ENCODE measurements at regions not wholly inside any gene's neighbourhood (a gene's known extent, or its start where the extent isn't known, plus 50 kb on each side); places are given as distances from the start of the nearest gene placed in this dataset.
"Not testable (repeated sequence)": the region's sequence is repeated elsewhere in the genome, so short reads cannot be mapped to it uniquely, and the experiment has no call there.

DNA sequence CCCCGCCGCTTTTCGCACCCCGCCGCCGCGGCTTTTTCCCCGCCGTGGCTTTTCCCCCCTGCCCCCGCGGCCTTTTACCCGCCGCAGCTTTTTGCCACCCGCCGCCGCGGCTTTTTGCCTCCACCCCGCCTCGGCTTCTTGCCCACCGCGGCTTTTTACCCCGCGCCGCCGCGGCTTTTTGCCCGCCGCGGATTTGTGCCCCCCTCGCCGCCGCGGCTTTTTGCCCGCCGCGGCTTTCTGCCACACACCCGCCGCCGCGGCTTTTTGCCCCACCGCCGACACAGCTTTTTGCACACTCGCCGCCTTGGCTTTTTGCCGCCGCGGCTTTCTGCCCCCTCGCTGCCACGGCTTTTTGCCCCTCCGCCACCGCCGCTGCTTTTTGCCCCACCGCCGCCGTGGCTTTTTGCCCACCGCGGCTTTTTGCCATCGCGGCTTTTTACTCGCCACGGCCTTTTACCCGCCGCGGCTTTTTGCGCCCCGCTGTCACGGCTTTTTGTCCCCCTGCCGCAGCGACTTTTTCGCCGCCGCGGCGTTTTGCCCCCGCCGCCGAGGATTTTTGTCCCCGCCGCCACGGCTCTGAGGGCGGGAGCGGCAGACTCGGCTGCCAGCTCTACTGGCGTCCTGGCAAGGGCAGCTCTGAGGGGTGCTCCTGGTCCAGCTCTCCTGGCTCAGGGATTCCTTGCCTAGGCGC is 473.6 kb downstream of the FAM72C start:
- 2% methylated on average over 62 to 85 of the region's 85 CpGs for WGBS, 2 donors
- H3K27ac ChIP-seq (ENCODE audit: low read depth in 2 of 2, low read length in 1 of 2); H3K36me3 ChIP-seq (ENCODE audit: control insufficient read depth in 2 of 2, insufficient read depth in 2 of 2, low read length in 1 of 2); H3K9me3 ChIP-seq (ENCODE audit: control insufficient read depth in 2 of 2, insufficient read depth in 1 of 2, low read depth in 1 of 2, low read length in 1 of 2); H3K4me1 ChIP-seq (ENCODE audit: control insufficient read depth in 2 of 2, insufficient read depth in 2 of 2, low read length in 1 of 2); H3K27me3 ChIP-seq (ENCODE audit: control insufficient read depth in 1 of 2, insufficient read depth in 2 of 2, low read length in 2 of 2): not testable (repeated sequence)
- H3K4me3 ChIP-seq (ENCODE audit: low read depth in 1 of 2, low read length in 2 of 2), result peak overlapping the region; percentile 32 to 47

DNA sequence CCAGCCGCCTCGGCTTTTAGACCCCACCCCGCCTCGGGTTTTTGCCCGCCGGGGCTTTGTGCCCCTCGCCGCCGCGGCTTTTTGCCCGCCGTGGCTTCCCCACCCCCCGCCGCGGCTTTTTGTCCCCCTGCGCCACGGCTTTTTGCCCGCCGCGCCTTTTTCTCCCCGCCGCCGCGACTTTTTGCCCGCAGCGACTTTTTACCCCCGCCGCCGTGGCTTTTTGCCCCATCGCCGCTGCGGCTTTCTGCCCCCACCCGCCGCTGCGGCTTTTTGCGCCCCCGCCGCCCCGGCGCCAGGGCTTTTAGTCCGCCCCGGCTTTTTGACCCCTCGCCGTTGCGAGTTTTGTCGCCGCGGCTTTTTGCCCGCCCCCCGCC is 474.4 kb downstream of the FAM72C start:
- Histone ChIP-seq H3K36me3 (ENCODE audit: control insufficient read depth in 2 of 2, insufficient read depth in 2 of 2, low read length in 1 of 2) (no peaks in the 10 kb centered on the region), H3K27me3 (ENCODE audit: control insufficient read depth in 1 of 2, insufficient read depth in 2 of 2, low read length in 2 of 2) (peaks cover 0 to 9% of the 10 kb centered on the region in 2 donors), H3K4me3 (ENCODE audit: low read depth in 1 of 2, low read length in 2 of 2) (peak overlapping the region; percentile 29 to 47), H3K9me3 (ENCODE audit: control insufficient read depth in 2 of 2, insufficient read depth in 1 of 2, low read depth in 1 of 2, low read length in 1 of 2) (no peaks in the 10 kb centered on the region), H3K4me1 (ENCODE audit: control insufficient read depth in 2 of 2, insufficient read depth in 2 of 2, low read length in 1 of 2) (no peaks in the 10 kb centered on the region), H3K27ac (ENCODE audit: low read depth in 2 of 2, low read length in 1 of 2) (no peak overlapping the region)
- WGBS, 2 donors, result 2 to 10% methylated on average over 30 to 50 of the region's 50 CpGs

DNA sequence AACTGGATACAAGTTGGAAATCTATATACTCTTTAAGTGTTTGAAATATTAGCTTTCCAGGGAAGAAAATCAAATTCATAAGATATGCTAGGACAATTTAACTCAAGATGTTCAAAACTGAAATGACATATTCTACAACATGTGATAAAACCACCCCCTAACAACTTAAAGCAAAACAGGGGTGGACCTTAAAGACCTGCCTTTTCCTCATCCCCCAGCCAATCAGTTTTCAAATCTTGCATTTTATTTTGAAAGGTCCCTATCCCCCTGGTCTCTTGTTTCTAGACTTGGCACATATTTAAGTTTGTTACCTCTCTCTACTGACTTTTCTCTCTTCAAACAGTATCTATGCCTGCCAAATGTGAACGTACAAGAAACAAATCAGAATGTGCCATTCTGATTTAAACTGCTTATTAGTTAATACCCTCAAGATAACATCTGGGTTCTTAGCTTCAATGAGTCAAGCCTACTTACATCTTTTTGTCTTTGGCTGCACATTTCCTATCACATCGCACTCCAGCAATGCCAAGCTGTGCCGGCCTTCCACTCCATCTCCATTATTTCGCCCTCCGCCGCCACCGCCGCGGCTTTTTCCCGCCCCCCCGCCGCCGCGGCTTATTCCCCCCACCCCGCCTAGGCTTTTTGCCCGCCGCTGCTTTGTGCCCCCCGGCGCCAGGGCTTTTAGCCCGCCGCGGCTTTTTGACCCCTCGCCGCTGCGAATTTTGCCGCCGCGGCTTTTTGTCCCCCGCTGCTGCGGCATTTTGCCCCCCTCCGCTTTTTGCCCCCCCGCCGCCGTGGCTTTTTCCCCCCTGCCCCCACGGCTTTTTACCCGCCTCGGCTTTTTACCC is 475.0 kb downstream of the FAM72C start:
- not testable (repeated sequence) for H3K9me3 ChIP-seq (ENCODE audit: control insufficient read depth in 2 of 2, insufficient read depth in 1 of 2, low read depth in 1 of 2, low read length in 1 of 2); H3K27me3 ChIP-seq (ENCODE audit: control insufficient read depth in 1 of 2, insufficient read depth in 2 of 2, low read length in 2 of 2); H3K4me1 ChIP-seq (ENCODE audit: control insufficient read depth in 2 of 2, insufficient read depth in 2 of 2, low read length in 1 of 2); H3K36me3 ChIP-seq (ENCODE audit: control insufficient read depth in 2 of 2, insufficient read depth in 2 of 2, low read length in 1 of 2); H3K27ac ChIP-seq (ENCODE audit: low read depth in 2 of 2, low read length in 1 of 2)
- 3 to 4% methylated on average over 35 to 36 of the region's 37 CpGs for WGBS, 2 donors
- H3K4me3 ChIP-seq (ENCODE audit: low read depth in 1 of 2, low read length in 2 of 2), result peak overlapping the region in 1 of 2 donors; percentile 47
